SU-DHL-6 (cell line): ENCODE measurements at regions not wholly inside any gene's neighbourhood (a gene's known extent, or its start where the extent isn't known, plus 50 kb on each side); places are given as distances from the start of the nearest gene placed in this dataset.

Experiments used
- H2AFZ ChIP-seq: fragments of 200-600 bp; sonication (generic); 2 replicates; pipeline ENCODE4 v1.6.1; 2014; ENCODE audit warnings: low read depth, mild to moderate bottlenecking, moderate library complexity, mixed read lengths, antibody characterized with exemption, low read length; ENCODE audit not compliant: severe bottlenecking
- H3F3A ChIP-seq: fragments of 200-600 bp; shearing (Covaris generic); 2 replicates; pipeline ENCODE4 v1.6.0; 2016; ENCODE audit warnings: antibody characterized with exemption, mild to moderate bottlenecking; ENCODE audit not compliant: insufficient read depth
- H3K27ac ChIP-seq: fragments of 200-600 bp; sonication (generic); 2 replicates; pipeline ENCODE4 v1.5.1; 2016; ENCODE audit warnings: low read depth, mild to moderate bottlenecking, low read length, moderate library complexity, mixed read lengths
- H3K27me3 ChIP-seq: fragments of 200-600 bp; sonication (generic), shearing (Covaris generic); 2 replicates; pipeline ENCODE4 v1.6.0; 2014; ENCODE audit warnings: mild to moderate bottlenecking, low read length
- H3K36me3 ChIP-seq: fragments of 200-600 bp; sonication (generic); 2 replicates; pipeline ENCODE4 v1.6.1; 2014; ENCODE audit warnings: mild to moderate bottlenecking, low read length, mixed read lengths
- H3K4me2 ChIP-seq: fragments of 300-600, 200-600 bp; shearing (Covaris generic), sonication (generic); 2 replicates; pipeline ENCODE4 v1.6.0; 2014; ENCODE audit warnings: low read length, low read depth, mild to moderate bottlenecking; ENCODE audit not compliant: poor library complexity, severe bottlenecking
- H3K4me3 ChIP-seq: fragments of 200-600 bp; sonication (generic); 2 replicates; pipeline ENCODE4 v1.5.1; 2014; ENCODE audit warnings: antibody characterized with exemption, low read length, mild to moderate bottlenecking, mixed read lengths; ENCODE audit not compliant: insufficient read depth, poor library complexity, severe bottlenecking
- H3K79me2 ChIP-seq: fragments of 200-600 bp; sonication (generic); 2 replicates; pipeline ENCODE4 v1.6.1; 2014; ENCODE audit warnings: mild to moderate bottlenecking, low read length, moderate library complexity; ENCODE audit not compliant: insufficient read depth
- H3K9ac ChIP-seq: fragments of 200-600 bp; sonication (generic); 2 replicates; pipeline ENCODE4 v1.7.0; 2014; ENCODE audit warnings: mild to moderate bottlenecking, low read length
- H3K9me2 ChIP-seq: fragments of 200-600 bp; sonication (generic); replicated peaks from 2 replicates; pipeline ENCODE4 v1.6.1; 2014; ENCODE audit warnings: low read length; ENCODE audit not compliant: insufficient read depth
- H3K9me3 ChIP-seq: fragments of 200-600 bp; sonication (generic); 2 replicates; pipeline ENCODE4 v1.6.1; 2014; ENCODE audit warnings: low read length, mixed read lengths; ENCODE audit not compliant: insufficient read depth
- H4K20me1 ChIP-seq: fragments of 200-600 bp; sonication (generic); 2 replicates; pipeline ENCODE4 v1.6.1; 2014; ENCODE audit warnings: low read depth, mild to moderate bottlenecking, antibody characterized with exemption, low read length, moderate library complexity, mixed read lengths
- EZH2phosphoT487 ChIP-seq: fragments of 200-600 bp; sonication (generic), shearing (Covaris generic); conservative IDR thresholded peaks from 2 replicates; pipeline ENCODE4 v1.6.1; 2018; ENCODE audit warnings: mild to moderate bottlenecking, antibody characterized with exemption, low read length, moderate library complexity, mixed read lengths
- TF ChIP-seq, protein P1 (sequence below): fragments of 200-600 bp; sonication (generic); IDR thresholded peaks from one replicate; pipeline ENCODE4 v1.5.1; 2017; ENCODE audit warnings: antibody characterized with exemption, mild to moderate bottlenecking, low read length, moderate library complexity; ENCODE audit not compliant: insufficient read depth, poor library complexity, severe bottlenecking

DNA sequence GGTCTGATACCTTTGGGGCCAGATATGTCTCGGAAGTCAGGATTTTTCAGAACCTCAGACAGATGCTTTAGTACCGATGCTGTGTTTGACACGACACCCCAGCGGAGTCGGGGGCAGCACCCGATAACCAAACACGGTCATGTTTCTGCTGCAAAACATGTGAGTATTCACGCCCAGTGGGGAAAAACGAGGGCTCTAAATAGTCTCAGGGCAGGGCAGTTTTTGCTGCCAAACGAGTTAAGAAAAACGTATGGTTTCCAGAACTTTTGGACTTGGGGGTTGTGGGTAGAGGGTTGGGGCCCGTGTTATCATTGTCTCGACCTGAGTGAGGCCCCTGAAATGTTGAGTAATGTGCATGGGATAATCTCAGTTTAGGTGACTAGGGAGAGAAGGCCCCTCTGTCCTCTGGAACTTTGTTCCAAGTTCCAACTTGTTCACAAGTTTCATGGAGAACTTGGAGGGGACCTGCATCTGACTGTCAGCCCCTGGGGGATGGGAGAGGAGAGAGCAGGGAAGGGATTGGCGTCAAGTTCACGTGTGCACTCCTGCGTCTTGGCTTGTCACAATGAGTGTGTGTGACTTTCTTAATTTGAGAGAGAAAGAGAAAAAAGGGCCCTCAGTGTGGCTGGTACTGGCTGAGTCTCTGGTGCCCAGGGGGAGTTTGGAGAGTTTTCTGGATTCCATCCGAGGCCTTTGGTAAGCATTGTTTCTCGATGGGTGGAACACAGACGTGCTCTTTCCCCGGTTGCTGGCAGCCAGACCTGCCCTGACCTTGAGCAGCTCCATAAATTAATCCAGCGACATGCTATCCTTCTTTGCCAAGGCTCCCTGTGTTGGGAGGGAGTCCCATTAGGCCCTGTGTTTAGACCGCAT, 83.9 kb upstream of the CIBAR2 start:
- Histone ChIP-seq H3K36me3 (no peaks in the 10 kb centered on the region), H3K27ac (no peak overlapping the region), H3K79me2 (no peaks in the 10 kb centered on the region), H3K9me3 (no peaks in the 10 kb centered on the region), H4K20me1 (no peaks in the 10 kb centered on the region), H3K4me2 (no peak overlapping the region), H3K4me3 (no peak overlapping the region), H2AFZ (no peak overlapping the region), H3K9ac (no peak overlapping the region), H3F3A (no peaks in the 10 kb centered on the region), H3K27me3 (no peaks in the 10 kb centered on the region), H3K9me2 (no peaks in the 10 kb centered on the region)
- TF ChIP-seq, protein P1, sequence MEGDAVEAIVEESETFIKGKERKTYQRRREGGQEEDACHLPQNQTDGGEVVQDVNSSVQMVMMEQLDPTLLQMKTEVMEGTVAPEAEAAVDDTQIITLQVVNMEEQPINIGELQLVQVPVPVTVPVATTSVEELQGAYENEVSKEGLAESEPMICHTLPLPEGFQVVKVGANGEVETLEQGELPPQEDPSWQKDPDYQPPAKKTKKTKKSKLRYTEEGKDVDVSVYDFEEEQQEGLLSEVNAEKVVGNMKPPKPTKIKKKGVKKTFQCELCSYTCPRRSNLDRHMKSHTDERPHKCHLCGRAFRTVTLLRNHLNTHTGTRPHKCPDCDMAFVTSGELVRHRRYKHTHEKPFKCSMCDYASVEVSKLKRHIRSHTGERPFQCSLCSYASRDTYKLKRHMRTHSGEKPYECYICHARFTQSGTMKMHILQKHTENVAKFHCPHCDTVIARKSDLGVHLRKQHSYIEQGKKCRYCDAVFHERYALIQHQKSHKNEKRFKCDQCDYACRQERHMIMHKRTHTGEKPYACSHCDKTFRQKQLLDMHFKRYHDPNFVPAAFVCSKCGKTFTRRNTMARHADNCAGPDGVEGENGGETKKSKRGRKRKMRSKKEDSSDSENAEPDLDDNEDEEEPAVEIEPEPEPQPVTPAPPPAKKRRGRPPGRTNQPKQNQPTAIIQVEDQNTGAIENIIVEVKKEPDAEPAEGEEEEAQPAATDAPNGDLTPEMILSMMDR: no peak
- TF ChIP-seq EZH2phosphoT487: no peak

- H3K9ac ChIP-seq: no peak overlapping the region
- no peaks in the 10 kb centered on the region for H3F3A ChIP-seq
- no peak overlapping the region for H3K27ac ChIP-seq
- H2AFZ ChIP-seq: no peak overlapping the region
- no peaks in the 10 kb centered on the region for H3K9me3 ChIP-seq
- no peaks in the 10 kb centered on the region for H3K9me2 ChIP-seq
- H3K36me3 ChIP-seq: no peaks in the 10 kb centered on the region
- no peak overlapping the region for H3K4me3 ChIP-seq
- no peaks in the 10 kb centered on the region for H3K79me2 ChIP-seq
- no peak for TF ChIP-seq EZH2phosphoT487
- TF ChIP-seq, protein P1: no peak
- H4K20me1 ChIP-seq: no peaks in the 10 kb centered on the region
- H3K4me2 ChIP-seq: no peak overlapping the region
- no peaks in the 10 kb centered on the region for H3K27me3 ChIP-seq
These were observed 84.7 kb upstream of the CIBAR2 start for GRCh38 chr16:85196976-85197375.

DNA sequence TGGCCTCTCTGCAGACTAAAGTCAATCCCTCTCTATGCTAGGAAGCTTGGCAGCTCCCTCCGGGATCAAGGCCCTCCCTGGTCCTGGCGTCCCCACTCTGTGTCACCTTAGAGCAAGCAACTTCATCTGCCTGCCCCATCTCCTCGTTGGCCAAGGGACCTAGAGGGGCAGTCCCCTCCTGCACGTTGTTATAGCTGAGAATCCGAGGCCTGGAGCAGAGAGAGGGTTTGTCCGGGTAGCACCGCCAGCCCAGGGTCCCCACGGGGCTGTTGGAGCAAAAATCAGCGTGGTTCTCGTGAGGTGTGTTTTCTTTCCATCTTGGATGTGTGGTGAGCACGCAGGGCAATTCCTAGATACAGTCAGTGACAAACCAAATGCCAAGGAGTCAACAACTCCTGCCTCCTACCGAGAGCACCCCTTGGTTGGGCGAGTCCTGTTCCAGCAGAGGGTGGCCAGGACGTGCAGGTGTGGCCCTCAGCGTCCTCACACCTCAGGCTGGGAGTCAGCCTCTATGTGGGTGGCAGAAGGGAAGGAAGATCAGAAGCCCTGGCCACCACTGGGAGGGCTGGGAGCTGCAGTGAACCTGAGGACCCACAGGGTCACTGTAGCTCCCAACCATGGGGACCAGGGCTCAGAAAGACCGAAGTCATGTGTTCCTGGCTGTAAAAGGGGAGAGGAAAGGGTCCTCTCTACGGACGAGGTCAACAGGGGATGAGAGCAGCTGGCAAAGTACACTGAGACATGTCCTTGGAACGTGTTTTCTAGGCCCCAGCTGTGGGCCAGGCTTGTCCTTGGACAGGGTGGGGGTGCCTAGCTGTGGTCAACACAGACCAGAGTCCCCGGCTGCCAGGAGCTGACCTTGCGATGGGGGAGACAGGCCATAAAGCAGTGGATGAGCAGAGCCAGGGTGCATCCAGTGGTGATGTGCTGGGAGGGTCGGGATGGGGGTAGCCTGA, 85.6 kb upstream of the CIBAR2 start:
- H3F3A ChIP-seq: no peaks in the 10 kb centered on the region
- no peaks in the 10 kb centered on the region for H3K9me3 ChIP-seq
- H3K27ac ChIP-seq: no peak overlapping the region
- no peaks in the 10 kb centered on the region for H3K79me2 ChIP-seq
- no peaks in the 10 kb centered on the region for H3K36me3 ChIP-seq
- no peak overlapping the region for H3K9ac ChIP-seq
- H4K20me1 ChIP-seq: no peaks in the 10 kb centered on the region
- TF ChIP-seq, protein P1: no peak
- no peak for TF ChIP-seq EZH2phosphoT487
- no peaks in the 10 kb centered on the region for H3K27me3 ChIP-seq
- H3K9me2 ChIP-seq: no peaks in the 10 kb centered on the region
- H3K4me3 ChIP-seq: no peak overlapping the region
- no peak overlapping the region for H3K4me2 ChIP-seq
- no peak overlapping the region for H2AFZ ChIP-seq
